ENCODE measurements at regions not wholly inside any gene's neighbourhood (a gene's known extent, or its start where the extent isn't known, plus 50 kb on each side); places are given as distances from the start of the nearest gene placed in this dataset.

- H3K4ac ChIP-seq (ENCODE audit: low read depth, low read length) = no peak overlapping the region
- no peak overlapping the region for H3K27ac ChIP-seq (ENCODE audit: insufficient read depth, low read length)
- H3K9me3 ChIP-seq (ENCODE audit: control insufficient read depth, insufficient read depth, low read length) = no peaks in the 10 kb centered on the region; the same call in 1 of the 2 replicates
- H3K18ac ChIP-seq (ENCODE audit: low read depth, low read length) = no peak overlapping the region
- no peak overlapping the region for H4K5ac ChIP-seq (ENCODE audit: low read depth, low read length)
- TF ChIP-seq RFX5 (IDR thresholded peaks at IDR 0.05; ENCODE audit: low read depth, low read length) (no peak), ELK1 (IDR thresholded peaks at IDR 0.05; ENCODE audit: borderline replicate concordance, low read depth, low read length) (no peak), BHLHE40 (IDR thresholded peaks at IDR 0.05; ENCODE audit: low read depth, low read length) (no peak), FOS (IDR thresholded peaks at IDR 0.05; ENCODE audit: low read depth, low read length) (no peak), RCOR1 (IDR thresholded peaks at IDR 0.05; ENCODE audit: insufficient replicate concordance, low read length) (no peak), MAZ (IDR thresholded peaks at IDR 0.05; ENCODE audit: borderline replicate concordance, low read depth, low read length) (no peak), MXI1 (IDR thresholded peaks at IDR 0.05; ENCODE audit: borderline replicate concordance, low read depth, low read length) (no peak), USF2 (IDR thresholded peaks at IDR 0.05; ENCODE audit: low read depth, low read length) (no peak), SMC3 (IDR thresholded peaks at IDR 0.05; ENCODE audit: low read depth, low read length) (no peak), NFE2L2 (IDR thresholded peaks at IDR 0.05; ENCODE audit: low read depth, low read length) (no peak), RAD21 (IDR thresholded peaks at IDR 0.05; ENCODE audit: low read length) (no peak), CTCF (conservative IDR thresholded peaks at IDR 0.05; ENCODE audit: low read depth, low read length) (no peak), CEBPB (IDR thresholded peaks at IDR 0.05; ENCODE audit: low read depth, low read length) (no peak), CHD1 (IDR thresholded peaks at IDR 0.05; ENCODE audit: low read depth, low read length) (no peak), POLR2A (IDR thresholded peaks at IDR 0.05; ENCODE audit: low read depth, low read length) (no peak), MAFK (IDR thresholded peaks at IDR 0.05; ENCODE audit: low read depth, low read length) (no peak)
- H3K27me3 ChIP-seq (ENCODE audit: control insufficient read depth, insufficient read depth, low read length) = no peaks in the 10 kb centered on the region
- H3K14ac ChIP-seq (replicated peaks; ENCODE audit: low read depth, low read length) = no peak overlapping the region
- H3K4me2 ChIP-seq (ENCODE audit: low read depth, low read length) = no peak overlapping the region
- ChIA-PET POLR2A (ENCODE audit: unreplicated experiment) (no interaction called here), CTCF (no interaction called here)
- H3K23ac ChIP-seq (ENCODE audit: low read depth, low read length) = no peak overlapping the region
- intact Hi-C loops (cut with micrococcal nuclease) (no loop called here), in situ Hi-C loops (cut with MboI; ENCODE audit: low sequenced_read_pairs) (no loop called here), dilution Hi-C loops (cut with HindIII; ENCODE audit: low sequenced_read_pairs, unreplicated experiment) (no loop called here)
- no peak overlapping the region for H2BK15ac ChIP-seq (ENCODE audit: low read depth, low read length)
- no peak overlapping the region for H2BK120ac ChIP-seq (ENCODE audit: low read depth, low read length)
- ATAC-seq (ENCODE audit: low read depth) (no peak), DNase-seq (no peak)
- no peak overlapping the region for H2AK5ac ChIP-seq (ENCODE audit: low read depth, low read length)
- no peaks in the 10 kb centered on the region for H4K20me1 ChIP-seq (ENCODE audit: insufficient read depth, low read length)
- no peak overlapping the region for H4K8ac ChIP-seq (ENCODE audit: low read depth in 2 of 2, low read length in 2 of 2)
- no peak overlapping the region for H2BK5ac ChIP-seq (ENCODE audit: low read depth, low read length, poor library complexity, severe bottlenecking)
- H2AK9ac ChIP-seq (replicated peaks; ENCODE audit: low read depth, low read length, poor library complexity) = no peak overlapping the region
- H3K79me1 ChIP-seq (ENCODE audit: low read depth in 1 of 2, low read length in 2 of 2) = no peaks in the 10 kb centered on the region
- H3K4me3 ChIP-seq (ENCODE audit: insufficient read depth, low read depth, low read length) = no peak overlapping the region
- no peaks in the 10 kb centered on the region for H3K9me1 ChIP-seq (ENCODE audit: insufficient read depth, low read length)
- no peak overlapping the region for H4K91ac ChIP-seq (ENCODE audit: insufficient read depth, low read depth, low read length)
- H2BK20ac ChIP-seq (ENCODE audit: low read depth, low read length) = no peak overlapping the region
- H3K36me3 ChIP-seq (ENCODE audit: control insufficient read depth, insufficient read depth, low read length) = no peaks in the 10 kb centered on the region
- no peak overlapping the region for H2AFZ ChIP-seq (replicated peaks; ENCODE audit: low read length, poor library complexity)
- no peak overlapping the region for H3K56ac ChIP-seq (ENCODE audit: extremely low read depth, insufficient read depth, low read length)
- no TSS peak for BruUV-seq (replicated peaks)
- H3K9ac ChIP-seq (ENCODE audit: low read depth, low read length) = no peak overlapping the region
- no peaks in the 10 kb centered on the region; the same call in 1 of the 2 replicates for H3K4me1 ChIP-seq (ENCODE audit: control insufficient read depth, insufficient read depth, low read length)
Measured at GRCh38 chr12:28079539-28079938, 107.0 kb upstream of the PTHLH start.

Measured in IMR-90 (cell line).